ENCODE measurements at regions not wholly inside any gene's neighbourhood (a gene's known extent, or its start where the extent isn't known, plus 50 kb on each side); places are given as distances from the start of the nearest gene placed in this dataset.

DNA sequence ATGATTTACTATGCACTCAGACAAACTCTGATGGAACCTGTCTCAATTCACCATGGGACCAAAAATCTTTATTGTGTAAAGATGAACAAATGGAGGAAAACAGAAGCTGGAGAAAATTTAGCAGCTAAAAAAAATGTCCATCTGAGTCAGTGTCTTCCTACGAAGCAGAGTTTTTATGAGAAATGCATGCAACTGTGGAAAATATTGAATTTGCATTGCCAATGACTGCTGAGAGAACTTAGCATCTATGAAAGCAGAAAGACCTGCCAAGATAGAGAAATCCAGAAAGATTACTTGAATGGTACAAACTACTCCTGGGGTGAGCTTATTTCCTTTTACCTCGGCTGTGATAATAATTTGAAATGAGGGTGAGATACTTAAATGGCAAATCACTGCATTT lies 289.7 kb upstream of the GCFC2 start:
- TF ChIP-seq, protein P1, sequence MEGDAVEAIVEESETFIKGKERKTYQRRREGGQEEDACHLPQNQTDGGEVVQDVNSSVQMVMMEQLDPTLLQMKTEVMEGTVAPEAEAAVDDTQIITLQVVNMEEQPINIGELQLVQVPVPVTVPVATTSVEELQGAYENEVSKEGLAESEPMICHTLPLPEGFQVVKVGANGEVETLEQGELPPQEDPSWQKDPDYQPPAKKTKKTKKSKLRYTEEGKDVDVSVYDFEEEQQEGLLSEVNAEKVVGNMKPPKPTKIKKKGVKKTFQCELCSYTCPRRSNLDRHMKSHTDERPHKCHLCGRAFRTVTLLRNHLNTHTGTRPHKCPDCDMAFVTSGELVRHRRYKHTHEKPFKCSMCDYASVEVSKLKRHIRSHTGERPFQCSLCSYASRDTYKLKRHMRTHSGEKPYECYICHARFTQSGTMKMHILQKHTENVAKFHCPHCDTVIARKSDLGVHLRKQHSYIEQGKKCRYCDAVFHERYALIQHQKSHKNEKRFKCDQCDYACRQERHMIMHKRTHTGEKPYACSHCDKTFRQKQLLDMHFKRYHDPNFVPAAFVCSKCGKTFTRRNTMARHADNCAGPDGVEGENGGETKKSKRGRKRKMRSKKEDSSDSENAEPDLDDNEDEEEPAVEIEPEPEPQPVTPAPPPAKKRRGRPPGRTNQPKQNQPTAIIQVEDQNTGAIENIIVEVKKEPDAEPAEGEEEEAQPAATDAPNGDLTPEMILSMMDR (IDR thresholded peaks at IDR 0.05), result no peak
- TF ChIP-seq REST (IDR thresholded peaks at IDR 0.05; ENCODE audit: insufficient read depth in 1 of 2, low read depth in 2 of 2, low read length in 1 of 2), result no peak
- no peak for TF ChIP-seq POLR2AphosphoS5 (IDR thresholded peaks at IDR 0.05; ENCODE audit: low read depth, low read length)

All from Panc1 (cell line).